Ovary (tissue), 3 donors: ENCODE measurements at regions not wholly inside any gene's neighbourhood (a gene's known extent, or its start where the extent isn't known, plus 50 kb on each side); places are given as distances from the start of the nearest gene placed in this dataset.

Experiments
- CTCF ChIP-seq, 3 donors: fragments of 450-650 bp in 2 of 3; fragments of 200-600 bp in 1 of 3; IDR thresholded peaks; one replicate each; pipeline versions ENCODE4 v1.5.1 to v1.8.0; 2016 to 2022; ENCODE audit warnings: antibody characterized with exemption in 3 of 3, mild to moderate bottlenecking in 1 of 3
- EP300 ChIP-seq: sonication (generic); formaldehyde crosslinking; IDR thresholded peaks from one replicate; pipeline ENCODE4 v1.6.1; 2017; ENCODE audit warnings: antibody characterized with exemption
- POLR2A ChIP-seq: fragments of 450-650 bp; IDR thresholded peaks from one replicate; pipeline ENCODE4 v1.6.1; 2017; ENCODE audit warnings: antibody characterized with exemption, mild to moderate bottlenecking, moderate library complexity
- donor health status: DM: no; HTN: no; CAD: no.

- TF ChIP-seq POLR2A (no peak), CTCF (IDR thresholded peaks at IDR 0.05) (no peak), EP300 (no peak)
Measured at GRCh38 chr4:41381384-41381783, 124.7 kb downstream of the UCHL1 start.
